SK-N-SH (cell line): ENCODE measurements at regions not wholly inside any gene's neighbourhood (a gene's known extent, or its start where the extent isn't known, plus 50 kb on each side); places are given as distances from the start of the nearest gene placed in this dataset.

Experiments used
- CTCF ChIA-PET: fragments of 300-600, 350-600 bp; formaldehyde crosslinking; extraction: SDS; loops from one replicate; lab custom pipeline; 2021; lab: Yijun Ruan, JAX
- POLR2A ChIA-PET: fragments of 350-600 bp; sonication (Branson Sonifier 250); formaldehyde crosslinking; extraction: SDS; loops from one replicate; lab custom pipeline; 2020; ENCODE audit warnings: antibody characterized with exemption, inconsistent platforms; lab: Yijun Ruan, JAX
- DNase-seq: peaks from one replicate; pipeline ENCODE4 v3.0.0; 2012
- H2AFZ ChIP-seq: fragments of 200-600 bp; sonication (generic); 2 replicates; pipeline ENCODE4 v1.8.1; 2016; ENCODE audit warnings: antibody characterized with exemption, mild to moderate bottlenecking, low read depth
- H3F3A ChIP-seq: fragments of 200-600 bp; sonication (generic); replicated peaks from 2 replicates; pipeline ENCODE3; 2016; ENCODE audit warnings: antibody characterized with exemption, mild to moderate bottlenecking; ENCODE audit not compliant: insufficient read depth
- H3K27ac ChIP-seq, 2 experiments: fragments of 200-500 bp in 1 of 2; fragments of 200-600 bp in 1 of 2; sonication (Bioruptor generic) in 1 of 2; sonication (generic), shearing (Covaris generic) in 1 of 2; 2 replicates each; pipeline versions ENCODE4 v1.5.1 to v1.6.1; 2014 to 2016; ENCODE audit warnings: low read depth in 2 of 2, inconsistent platforms in 1 of 2, low read length in 1 of 2, mild to moderate bottlenecking in 1 of 2, mixed read lengths in 1 of 2
- H3K27me3 ChIP-seq: fragments of 200-600 bp; sonication (generic), shearing (Covaris generic); 2 replicates; pipeline ENCODE4 v1.6.1; 2016; ENCODE audit warnings: mixed run types; ENCODE audit not compliant: insufficient read depth
- H3K36me3 ChIP-seq, 2 experiments: fragments of 200-500 bp in 1 of 2; fragments of 200-600 bp in 1 of 2; sonication (Bioruptor generic) in 1 of 2; sonication (generic) in 1 of 2; replicated peaks in 1 of 2; 2 replicates each; pipeline versions ENCODE3 to v1.5.1; 2014 to 2016; ENCODE audit warnings: low read length in 1 of 2, mild to moderate bottlenecking in 1 of 2; ENCODE audit not compliant: insufficient read depth in 2 of 2, control insufficient read depth in 1 of 2
- H3K4me1 ChIP-seq, 2 experiments: fragments of 200-500 bp in 1 of 2; fragments of 200-600 bp in 1 of 2; sonication (Bioruptor generic) in 1 of 2; sonication (generic), shearing (Covaris generic) in 1 of 2; 2 replicates each; pipeline versions ENCODE4 v1.5.1 to v1.6.1; 2014 to 2016; ENCODE audit warnings: low read depth in 1 of 2, low read length in 1 of 2, mixed run types in 1 of 2; ENCODE audit not compliant: insufficient read depth in 2 of 2, control insufficient read depth in 1 of 2
- H3K4me2 ChIP-seq: fragments of 200-600 bp; sonication (generic), shearing (Covaris generic); 2 replicates; pipeline ENCODE4 v1.6.1; 2017; ENCODE audit warnings: mixed run types
- H3K4me3 ChIP-seq, 2 experiments: fragments of 200-500 bp in 1 of 2; fragments of 200-600 bp in 1 of 2; sonication (Bioruptor generic) in 1 of 2; sonication (generic), shearing (Covaris generic) in 1 of 2; 2 replicates each; pipeline versions ENCODE4 v1.5.1 to v1.8.1; 2014 to 2016; ENCODE audit warnings: low read depth in 2 of 2, inconsistent platforms in 1 of 2, low read length in 1 of 2, mild to moderate bottlenecking in 1 of 2, mixed read lengths in 1 of 2, moderate library complexity in 1 of 2
- H3K79me2 ChIP-seq: fragments of 200-600 bp; sonication (generic); 2 replicates; pipeline ENCODE4 v1.8.1; 2017; ENCODE audit warnings: mild to moderate bottlenecking; ENCODE audit not compliant: insufficient read depth
- H3K9ac ChIP-seq: fragments of 200-600 bp; sonication (generic); 2 replicates; pipeline ENCODE4 v1.6.1; 2017; ENCODE audit warnings: mixed run types
- H3K9me2 ChIP-seq: fragments of 200-600 bp; sonication (generic); 2 replicates; pipeline ENCODE4 v1.6.1; 2017; ENCODE audit warnings: mixed run types
- H3K9me3 ChIP-seq: fragments of 200-600 bp; sonication (generic); 2 replicates; pipeline ENCODE4 v1.6.1; 2017; ENCODE audit warnings: mixed run types, mild to moderate bottlenecking, moderate library complexity
- H4K20me1 ChIP-seq: fragments of 200-600 bp; sonication (generic); 2 replicates; pipeline ENCODE4 v1.6.1; 2017; ENCODE audit warnings: mild to moderate bottlenecking, mixed run types; ENCODE audit not compliant: insufficient read depth
- CHD2 ChIP-seq: fragments of 150-350 bp; IDR thresholded peaks from 2 replicates; pipeline ENCODE4 v1.6.1; 2018; ENCODE audit warnings: low read length; ENCODE audit not compliant: partially characterized antibody
- EP300 ChIP-seq, 2 experiments: IDR thresholded peaks; 2 replicates each; pipeline versions ENCODE4 v1.4.0 to v1.6.1; 2012; ENCODE audit warnings: borderline replicate concordance in 1 of 2, low read depth in 1 of 2, low read length in 1 of 2
- EZH2phosphoT487 ChIP-seq: fragments of 200-600 bp; sonication (generic); IDR thresholded peaks from 2 replicates; pipeline ENCODE4 v1.6.1; 2017; ENCODE audit warnings: low read depth, mixed run types, mild to moderate bottlenecking, antibody characterized with exemption, moderate library complexity, borderline replicate concordance
- FOXJ3 ChIP-seq: sonication (generic); formaldehyde crosslinking; IDR thresholded peaks from 2 replicates; pipeline ENCODE4 v1.5.1; 2020; ENCODE audit warnings: mild to moderate bottlenecking, missing genetic modification reagents
- GABPA ChIP-seq: IDR thresholded peaks from 2 replicates; pipeline ENCODE4 v1.4.0; 2012; ENCODE audit warnings: low read depth, mild to moderate bottlenecking
- GATA2 ChIP-seq: sonication (generic); formaldehyde crosslinking; IDR thresholded peaks from 2 replicates; pipeline ENCODE4 v1.5.0; 2020; ENCODE audit warnings: mild to moderate bottlenecking, missing genetic modification reagents
- JUND ChIP-seq: IDR thresholded peaks from 2 replicates; pipeline ENCODE4 v1.4.0; 2012
- MAX ChIP-seq: IDR thresholded peaks from 2 replicates; pipeline ENCODE4 v1.4.0; 2012; ENCODE audit warnings: low read depth
- MXI1 ChIP-seq: IDR thresholded peaks from 2 replicates; pipeline ENCODE4 v1.6.1; 2012; ENCODE audit warnings: mild to moderate bottlenecking, low read depth, low read length, improper control_type of control experiment
- NFIC ChIP-seq: IDR thresholded peaks from 2 replicates; pipeline ENCODE4 v1.4.0; 2012; ENCODE audit warnings: borderline replicate concordance
- NRF1 ChIP-seq: IDR thresholded peaks from 2 replicates; pipeline ENCODE4 v1.6.1; 2012; ENCODE audit warnings: low read depth, mild to moderate bottlenecking, low read length
- REST ChIP-seq: IDR thresholded peaks from 2 replicates; pipeline ENCODE4 v1.6.1; 2012; ENCODE audit warnings: mild to moderate bottlenecking, low read depth, low read length, moderate library complexity
- RFX5 ChIP-seq: IDR thresholded peaks from 2 replicates; pipeline ENCODE4 v1.6.1; 2012; ENCODE audit warnings: mild to moderate bottlenecking, improper control_type of control experiment, low read length
- SIN3A ChIP-seq: IDR thresholded peaks from 2 replicates; pipeline ENCODE4 v1.6.1; 2012; ENCODE audit warnings: low read depth, mild to moderate bottlenecking, low read length, moderate library complexity, borderline replicate concordance
- SMC3 ChIP-seq: IDR thresholded peaks from 2 replicates; pipeline ENCODE4 v1.6.1; 2012; ENCODE audit warnings: low read depth, low read length, improper control_type of control experiment
- TAF1 ChIP-seq: IDR thresholded peaks from 2 replicates; pipeline ENCODE4 v1.6.1; 2012; ENCODE audit warnings: low read depth, mild to moderate bottlenecking, low read length, moderate library complexity, borderline replicate concordance
- TEAD4 ChIP-seq: IDR thresholded peaks from 2 replicates; pipeline ENCODE4 v1.4.0; 2012; ENCODE audit warnings: mild to moderate bottlenecking, borderline replicate concordance; ENCODE audit not compliant: insufficient read depth
- ZBTB33 ChIP-seq: IDR thresholded peaks from 2 replicates; pipeline ENCODE4 v1.4.0; 2012; ENCODE audit warnings: low read depth, borderline replicate concordance
- WGBS: methylation state at CpG from one replicate; pipeline ENCODE4 v1.1.6; 2017; ENCODE audit warnings: low lambda C conversion rate; 5-methylcytosine and 5-hydroxymethylcytosine counted together

- peaks cover 0 to 21% of the 10 kb centered on the region in 2 experiments; a peak in 2 of 4 replicates for H3K4me1 ChIP-seq
- H3K27me3 ChIP-seq = no peaks in the 10 kb centered on the region
- WGBS = 6% methylated on average over 7 of the region's 7 CpGs
- CTCF ChIA-PET = interaction anchor here (0.6 to 6.0 kb wide), 13 partner anchors 13 to 119 kb away, joined by 3 to 30 read pairs (median 6); no protein-coding TSS in a partner anchor
- POLR2A ChIA-PET = interaction anchor here (0.7 to 2.3 kb wide), 8 partner anchors 19 to 119 kb away, joined by 3 to 12 read pairs (median 4); no protein-coding TSS in a partner anchor
- TF ChIP-seq GATA2 (CRISPR knock-in tag) (peak; percentile 65), EP300 (IDR thresholded peaks at IDR 0.05; ENCODE audit: borderline replicate concordance in 1 of 2, low read depth in 1 of 2, low read length in 1 of 2) (peak in 1 of 2 experiments; percentile 70; a peak in 1 of 4 replicates), RFX5 (no peak; the same call in 1 of the 2 replicates)
- no peaks in the 10 kb centered on the region for H3K79me2 ChIP-seq
- H3K4me3 ChIP-seq = no peak overlapping the region
- no peak overlapping the region for H3K4me2 ChIP-seq
- no peaks in the 10 kb centered on the region for H3K36me3 ChIP-seq
- peak; percentile 32 for DNase-seq
- no peaks in the 10 kb centered on the region for H3K9me2 ChIP-seq
- no peak overlapping the region for H3K9ac ChIP-seq
- no peaks in the 10 kb centered on the region for H4K20me1 ChIP-seq
- no peak overlapping the region for H2AFZ ChIP-seq
- no peaks in the 10 kb centered on the region for H3K9me3 ChIP-seq
- H3F3A ChIP-seq = no peaks in the 10 kb centered on the region
- peak overlapping the region; percentile 10 to 100; a peak in 3 of 4 replicates for H3K27ac ChIP-seq
Measured at GRCh38 chr5:5616247-5616895, 193.9 kb downstream of the ICE1 start.

GRCh38 chr5:5615569-5615968 is 193.1 kb downstream of the ICE1 start:
- CTCF ChIA-PET = interaction anchor here (0.6 to 6.0 kb wide), 13 partner anchors 12 to 118 kb away, joined by 3 to 30 read pairs (median 6); no protein-coding TSS in a partner anchor
- peak overlapping the region in 1 of 2 experiments; percentile 100; a peak in 2 of 4 replicates for H3K27ac ChIP-seq
- H3K36me3 ChIP-seq = no peaks in the 10 kb centered on the region
- WGBS = 0% methylated on average over 1 of the region's 1 CpG
- H3K79me2 ChIP-seq = no peaks in the 10 kb centered on the region
- H4K20me1 ChIP-seq = no peaks in the 10 kb centered on the region
- no peaks in the 10 kb centered on the region for H3K27me3 ChIP-seq
- no peak overlapping the region for H3K4me2 ChIP-seq
- DNase-seq = peak; percentile 36
- POLR2A ChIA-PET = interaction anchor here (0.7 to 2.3 kb wide), 7 partner anchors 20 to 118 kb away, joined by 3 to 12 read pairs (median 4); no protein-coding TSS in a partner anchor
- H3K9me3 ChIP-seq = no peaks in the 10 kb centered on the region
- peaks cover 0 to 21% of the 10 kb centered on the region in 2 experiments; a peak in 2 of 4 replicates for H3K4me1 ChIP-seq
- no peaks in the 10 kb centered on the region for H3K9me2 ChIP-seq
- no peak overlapping the region for H3K4me3 ChIP-seq
- no peaks in the 10 kb centered on the region for H3F3A ChIP-seq
- H3K9ac ChIP-seq = no peak overlapping the region
- no peak overlapping the region for H2AFZ ChIP-seq
- TF ChIP-seq ZBTB33 (no peak), CHD2 (peak; percentile 64), GABPA (no peak), FOXJ3 (CRISPR knock-in tag) (peak; percentile 92), TAF1 (no peak), TEAD4 (no peak), NFIC (0 out of 2 replicates have a peak, but pooled peaks have one; percentile 18), SMC3 (no peak; the same call in 1 of the 2 replicates), NRF1 (no peak), EZH2phosphoT487 (no peak), JUND (0 out of 2 replicates have a peak, but pooled peaks have one; percentile 10), MAX (no peak), REST (no peak), SIN3A (no peak), RFX5 (no peak), MXI1 (no peak)
